HEK293 (cell line): ENCODE measurements at regions not wholly inside any gene's neighbourhood (a gene's known extent, or its start where the extent isn't known, plus 50 kb on each side); places are given as distances from the start of the nearest gene placed in this dataset.

Experiments
- CTCF ChIA-PET: fragments of 350-600 bp; formaldehyde crosslinking; extraction: SDS; loops from one replicate; lab custom pipeline; 2021; ENCODE audit warnings: antibody characterized with exemption; lab: Yijun Ruan, JAX
- POLR2A ChIA-PET: fragments of 300-600 bp; formaldehyde crosslinking; extraction: SDS; loops from one replicate; lab custom pipeline; 2020; ENCODE audit warnings: antibody characterized with exemption, inconsistent platforms; lab: Yijun Ruan, JAX
- H3K27ac ChIP-seq: fragments of 200-500 bp; sonication (Bioruptor generic); 2 replicates; pipeline ENCODE4 v1.5.1; 2014; ENCODE audit warnings: low read depth, low read length, control low read depth, inconsistent platforms; ENCODE audit errors: extremely low read depth
- H3K36me3 ChIP-seq, 2 experiments: fragments of 200-500 bp in 1 of 2; sonication (Bioruptor generic) in 1 of 2; 1 replicate in 1 of 2; 2 replicates in 1 of 2; pipeline ENCODE4 v1.5.1; 2014 to 2017; ENCODE audit warnings: inconsistent platforms in 2 of 2, low read length in 2 of 2; ENCODE audit not compliant: control insufficient read depth in 2 of 2, insufficient read depth in 1 of 2
- H3K4me1 ChIP-seq: fragments of 200-500 bp; sonication (Bioruptor generic); 2 replicates; pipeline ENCODE4 v1.5.1; 2014; ENCODE audit warnings: mild to moderate bottlenecking, low read length, inconsistent platforms; ENCODE audit not compliant: control insufficient read depth, insufficient read depth
- H3K4me3 ChIP-seq: 2 replicates; pipeline ENCODE4 v1.5.1; 2011; ENCODE audit warnings: low read depth, mild to moderate bottlenecking, control low read depth, low read length, moderate library complexity
- H3K9me3 ChIP-seq: fragments of 200-500 bp; sonication (Bioruptor generic); 2 replicates; pipeline ENCODE4 v1.5.1; 2014; ENCODE audit warnings: low read depth, low read length, inconsistent platforms; ENCODE audit not compliant: control insufficient read depth, insufficient read depth
- EGR2 ChIP-seq: fragments of 450-650 bp; formaldehyde crosslinking; IDR thresholded peaks from 2 replicates; pipeline ENCODE4 v1.5.1; 2016; ENCODE audit warnings: low read depth, missing biosample characterization, missing genetic modification characterization
- GLIS2 ChIP-seq: fragments of 450-650 bp; formaldehyde crosslinking; IDR thresholded peaks from 2 replicates; pipeline ENCODE4 v1.5.1; 2016; ENCODE audit warnings: missing biosample characterization, missing genetic modification characterization
- IKZF3 ChIP-seq: fragments of 450-650 bp; IDR thresholded peaks from 2 replicates; pipeline ENCODE4 v1.5.0; 2018; ENCODE audit warnings: missing biosample characterization, mild to moderate bottlenecking, missing genetic modification characterization, moderate library complexity
- KLF9 ChIP-seq: fragments of 450-650 bp; formaldehyde crosslinking; IDR thresholded peaks from 2 replicates; pipeline ENCODE4 v1.5.1; 2016; ENCODE audit warnings: missing biosample characterization, missing genetic modification characterization, low read depth
- OSR2 ChIP-seq: fragments of 450-650 bp; formaldehyde crosslinking; IDR thresholded peaks from 2 replicates; pipeline ENCODE4 v1.5.1; 2016; ENCODE audit warnings: missing biosample characterization, missing genetic modification characterization
- REST ChIP-seq: fragments of 450-650 bp; formaldehyde crosslinking; IDR thresholded peaks from 2 replicates; pipeline ENCODE4 v1.5.1; 2016; ENCODE audit warnings: missing biosample characterization, missing genetic modification characterization
- SALL2 ChIP-seq: fragments of 450-650 bp; formaldehyde crosslinking; IDR thresholded peaks from 2 replicates; pipeline ENCODE4 v1.5.0; 2017; ENCODE audit warnings: missing biosample characterization, mild to moderate bottlenecking, missing genetic modification characterization, borderline replicate concordance
- SCRT2 ChIP-seq: fragments of 450-650 bp; formaldehyde crosslinking; IDR thresholded peaks from 2 replicates; pipeline ENCODE4 v1.5.1; 2016; ENCODE audit warnings: missing biosample characterization, missing genetic modification characterization
- TCF7L2 ChIP-seq: IDR thresholded peaks from 2 replicates; pipeline ENCODE4 v1.6.1; 2011; ENCODE audit warnings: low read depth, mild to moderate bottlenecking, inconsistent platforms, low read length, moderate library complexity, borderline replicate concordance
- YY1 ChIP-seq: fragments of 450-650 bp; formaldehyde crosslinking; IDR thresholded peaks from 2 replicates; pipeline ENCODE4 v1.5.1; 2018; ENCODE audit warnings: missing biosample characterization, missing genetic modification characterization
- ZBTB20 ChIP-seq: fragments of 450-650 bp; formaldehyde crosslinking; IDR thresholded peaks from 2 replicates; pipeline ENCODE4 v1.5.1; 2016; ENCODE audit warnings: missing biosample characterization, missing genetic modification characterization
- ZFHX2 ChIP-seq: fragments of 450-650 bp; formaldehyde crosslinking; conservative IDR thresholded peaks from 2 replicates; pipeline ENCODE4 v1.5.1; 2016; ENCODE audit warnings: missing biosample characterization, missing genetic modification characterization
- ZFP37 ChIP-seq: fragments of 450-650 bp; formaldehyde crosslinking; IDR thresholded peaks from 2 replicates; pipeline ENCODE4 v1.5.1; 2016; ENCODE audit warnings: missing biosample characterization, missing genetic modification characterization
- ZNF112 ChIP-seq: fragments of 450-650 bp; formaldehyde crosslinking; IDR thresholded peaks from 2 replicates; pipeline ENCODE4 v1.5.0; 2017; ENCODE audit warnings: missing biosample characterization, missing genetic modification characterization
- ZNF114 ChIP-seq: fragments of 450-650 bp; formaldehyde crosslinking; IDR thresholded peaks from 2 replicates; pipeline ENCODE4 v1.5.0; 2017; ENCODE audit warnings: missing biosample characterization, missing genetic modification characterization
- ZNF121 ChIP-seq: fragments of 450-650 bp; formaldehyde crosslinking; IDR thresholded peaks from 2 replicates; pipeline ENCODE4 v1.5.1; 2016; ENCODE audit warnings: missing biosample characterization, missing genetic modification characterization
- ZNF155 ChIP-seq: fragments of 450-650 bp; formaldehyde crosslinking; IDR thresholded peaks from 2 replicates; pipeline ENCODE4 v1.5.1; 2016; ENCODE audit warnings: missing biosample characterization, missing genetic modification characterization
- ZNF169 ChIP-seq: fragments of 450-650 bp; formaldehyde crosslinking; IDR thresholded peaks from 2 replicates; pipeline ENCODE4 v1.5.1; 2016; ENCODE audit warnings: missing biosample characterization, missing genetic modification characterization
- ZNF175 ChIP-seq: fragments of 450-650 bp; formaldehyde crosslinking; IDR thresholded peaks from 2 replicates; pipeline ENCODE4 v1.5.1; 2016; ENCODE audit warnings: missing biosample characterization, missing genetic modification characterization
- ZNF2 ChIP-seq: fragments of 450-650 bp; formaldehyde crosslinking; IDR thresholded peaks from 2 replicates; pipeline ENCODE4 v1.5.1; 2016; ENCODE audit warnings: missing biosample characterization, missing genetic modification characterization
- ZNF221 ChIP-seq: fragments of 450-650 bp; formaldehyde crosslinking; IDR thresholded peaks from 2 replicates; pipeline ENCODE4 v1.5.1; 2017; ENCODE audit warnings: missing biosample characterization, missing genetic modification characterization, borderline replicate concordance
- ZNF248 ChIP-seq: fragments of 450-650 bp; formaldehyde crosslinking; IDR thresholded peaks from 2 replicates; pipeline ENCODE4 v1.5.1; 2017; ENCODE audit warnings: missing biosample characterization, missing genetic modification characterization
- ZNF341 ChIP-seq: fragments of 450-650 bp; formaldehyde crosslinking; IDR thresholded peaks from 2 replicates; pipeline ENCODE4; 2016; ENCODE audit warnings: low read depth, missing biosample characterization, missing genetic modification characterization
- ZNF366 ChIP-seq: fragments of 450-650 bp; formaldehyde crosslinking; conservative IDR thresholded peaks from 2 replicates; pipeline ENCODE4 v1.5.1; 2016; ENCODE audit warnings: missing biosample characterization, missing genetic modification characterization
- ZNF510 ChIP-seq: fragments of 450-650 bp; formaldehyde crosslinking; IDR thresholded peaks from 2 replicates; pipeline ENCODE4 v1.5.1; 2018; ENCODE audit warnings: mild to moderate bottlenecking, missing genetic modification characterization, missing biosample characterization; ENCODE audit not compliant: insufficient replicate concordance
- ZNF596 ChIP-seq: fragments of 450-650 bp; IDR thresholded peaks from 2 replicates; pipeline ENCODE4 v1.5.0; 2018; ENCODE audit warnings: missing biosample characterization, mild to moderate bottlenecking, missing genetic modification characterization, moderate library complexity
- ZNF677 ChIP-seq: fragments of 450-650 bp; IDR thresholded peaks from 2 replicates; pipeline ENCODE4 v1.5.0; 2018; ENCODE audit warnings: missing biosample characterization, mild to moderate bottlenecking, missing genetic modification characterization, moderate library complexity
- ZNF701 ChIP-seq: fragments of 450-650 bp; formaldehyde crosslinking; IDR thresholded peaks from 2 replicates; pipeline ENCODE4 v1.5.1; 2016; ENCODE audit warnings: missing biosample characterization, missing genetic modification characterization
- ZNF768 ChIP-seq: fragments of 450-650 bp; formaldehyde crosslinking; IDR thresholded peaks from 2 replicates; pipeline ENCODE4 v1.5.1; 2018; ENCODE audit warnings: missing biosample characterization, mild to moderate bottlenecking, missing genetic modification characterization
- ZNF792 ChIP-seq: fragments of 450-650 bp; formaldehyde crosslinking; IDR thresholded peaks from 2 replicates; pipeline ENCODE4 v1.5.1; 2016; ENCODE audit warnings: missing biosample characterization, missing genetic modification characterization
- TF ChIP-seq, protein P1 (sequence below): fragments of 450-650 bp; formaldehyde crosslinking; IDR thresholded peaks from 2 replicates; pipeline ENCODE4 v1.5.1; 2016; ENCODE audit warnings: missing biosample characterization, missing genetic modification characterization, low read depth

GRCh38 chr1:73604739-73605138 lies 593.2 kb downstream of the LRRIQ3 start:
- H3K36me3 ChIP-seq = no peaks in the 10 kb centered on the region
- no peak overlapping the region for H3K27ac ChIP-seq
- POLR2A ChIA-PET = no interaction called here
- CTCF ChIA-PET = no interaction called here
- no peak for TF ChIP-seq KLF9 (tag by site-specific recombination)
- no peak for TF ChIP-seq ZNF155 (tag by site-specific recombination)
- no peak for TF ChIP-seq TCF7L2
- no peak for TF ChIP-seq ZNF112 (tag by site-specific recombination)
- TF ChIP-seq IKZF3 (tag by site-specific recombination) = no peak
- no peak for TF ChIP-seq ZNF366 (tag by site-specific recombination)
- no peak for TF ChIP-seq REST (tag by site-specific recombination)
- TF ChIP-seq ZNF221 = no peak
- TF ChIP-seq ZNF596 (tag by site-specific recombination) = no peak
- no peak for TF ChIP-seq SALL2
- TF ChIP-seq ZFHX2 (tag by site-specific recombination) = no peak
- no peak for TF ChIP-seq SCRT2
- no peak for TF ChIP-seq ZNF792 (tag by site-specific recombination)
- no peak for TF ChIP-seq ZNF768 (tag by site-specific recombination)
- no peak for TF ChIP-seq ZNF2 (tag by site-specific recombination)
- no peak for TF ChIP-seq OSR2 (tag by site-specific recombination)
- no peak for TF ChIP-seq ZFP37 (tag by site-specific recombination)
- TF ChIP-seq YY1 = no peak
- TF ChIP-seq ZBTB20 (tag by site-specific recombination) = no peak
- no peak for TF ChIP-seq ZNF701 (tag by site-specific recombination)
- H3K4me3 ChIP-seq = no peak overlapping the region
- no peaks in the 10 kb centered on the region for H3K4me1 ChIP-seq
- no peaks in the 10 kb centered on the region for H3K9me3 ChIP-seq

GRCh38 chr1:73604211-73604610 lies 593.8 kb downstream of the LRRIQ3 start:
- TF ChIP-seq YY1 = no peak
- TF ChIP-seq GLIS2 (tag by site-specific recombination) = no peak
- TF ChIP-seq ZNF114 = no peak
- no peak for TF ChIP-seq ZNF121 (tag by site-specific recombination)
- TF ChIP-seq ZNF248 (tag by site-specific recombination) = no peak
- TF ChIP-seq ZNF169 (tag by site-specific recombination) = no peak
- no peak for TF ChIP-seq ZNF677 (tag by site-specific recombination)
- no peak for TF ChIP-seq EGR2 (tag by site-specific recombination)
- TF ChIP-seq ZNF175 = no peak
- TF ChIP-seq, protein P1, sequence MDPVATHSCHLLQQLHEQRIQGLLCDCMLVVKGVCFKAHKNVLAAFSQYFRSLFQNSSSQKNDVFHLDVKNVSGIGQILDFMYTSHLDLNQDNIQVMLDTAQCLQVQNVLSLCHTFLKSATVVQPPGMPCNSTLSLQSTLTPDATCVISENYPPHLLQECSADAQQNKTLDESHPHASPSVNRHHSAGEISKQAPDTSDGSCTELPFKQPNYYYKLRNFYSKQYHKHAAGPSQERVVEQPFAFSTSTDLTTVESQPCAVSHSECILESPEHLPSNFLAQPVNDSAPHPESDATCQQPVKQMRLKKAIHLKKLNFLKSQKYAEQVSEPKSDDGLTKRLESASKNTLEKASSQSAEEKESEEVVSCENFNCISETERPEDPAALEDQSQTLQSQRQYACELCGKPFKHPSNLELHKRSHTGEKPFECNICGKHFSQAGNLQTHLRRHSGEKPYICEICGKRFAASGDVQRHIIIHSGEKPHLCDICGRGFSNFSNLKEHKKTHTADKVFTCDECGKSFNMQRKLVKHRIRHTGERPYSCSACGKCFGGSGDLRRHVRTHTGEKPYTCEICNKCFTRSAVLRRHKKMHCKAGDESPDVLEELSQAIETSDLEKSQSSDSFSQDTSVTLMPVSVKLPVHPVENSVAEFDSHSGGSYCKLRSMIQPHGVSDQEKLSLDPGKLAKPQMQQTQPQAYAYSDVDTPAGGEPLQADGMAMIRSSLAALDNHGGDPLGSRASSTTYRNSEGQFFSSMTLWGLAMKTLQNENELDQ = no peak
- no peak for TF ChIP-seq ZNF510 (tag by site-specific recombination)
- TF ChIP-seq ZNF341 (tag by site-specific recombination) = no peak
- POLR2A ChIA-PET = no interaction called here
- Histone ChIP-seq H3K4me3 (no peak overlapping the region), H3K4me1 (no peaks in the 10 kb centered on the region), H3K9me3 (no peaks in the 10 kb centered on the region), H3K36me3 (no peaks in the 10 kb centered on the region), H3K27ac (no peak overlapping the region)
- CTCF ChIA-PET = no interaction called here
